Subcutaneous abdominal adipose tissue (tissue), 5 donors: ENCODE measurements at regions not wholly inside any gene's neighbourhood (a gene's known extent, or its start where the extent isn't known, plus 50 kb on each side); places are given as distances from the start of the nearest gene placed in this dataset.

ENCODE experiments used
- H3K27ac ChIP-seq: one replicate; pipeline ENCODE4 v1.7.0; 2013; ENCODE audit warnings: low read depth, mild to moderate bottlenecking, inconsistent platforms, low read length, moderate library complexity
- H3K27me3 ChIP-seq, 5 donors: one replicate each; pipeline ENCODE4 v1.7.0; 2013; ENCODE audit warnings: low read length in 5 of 5, inconsistent platforms in 1 of 5; ENCODE audit not compliant: control insufficient read depth in 5 of 5, insufficient read depth in 4 of 5
- H3K36me3 ChIP-seq, 5 donors: one replicate each; pipeline ENCODE4 v1.7.0; 2013; ENCODE audit warnings: low read length in 5 of 5; ENCODE audit not compliant: control insufficient read depth in 5 of 5, insufficient read depth in 5 of 5
- H3K4me1 ChIP-seq, 5 donors: one replicate each; pipeline ENCODE4 v1.7.0; 2013; ENCODE audit warnings: low read length in 5 of 5, mild to moderate bottlenecking in 3 of 5, moderate library complexity in 1 of 5; ENCODE audit not compliant: control insufficient read depth in 5 of 5, insufficient read depth in 5 of 5
- H3K4me3 ChIP-seq, 5 donors: one replicate each; pipeline ENCODE4 v1.7.0; 2013; ENCODE audit warnings: low read length in 5 of 5, low read depth in 1 of 5
- H3K9ac ChIP-seq, 5 donors: one replicate each; pipeline ENCODE4 v1.7.0; 2013; ENCODE audit warnings: low read length in 5 of 5, mild to moderate bottlenecking in 4 of 5, moderate library complexity in 3 of 5
- H3K9me3 ChIP-seq, 5 donors: one replicate each; pipeline ENCODE4 v1.7.0; 2013; ENCODE audit warnings: low read length in 5 of 5; ENCODE audit not compliant: control insufficient read depth in 5 of 5
- donor health status: healthy.
- donor health status: healthy.
- donor health status: healthy.
- donor health status: healthy.
- donor health status: healthy.

DNA sequence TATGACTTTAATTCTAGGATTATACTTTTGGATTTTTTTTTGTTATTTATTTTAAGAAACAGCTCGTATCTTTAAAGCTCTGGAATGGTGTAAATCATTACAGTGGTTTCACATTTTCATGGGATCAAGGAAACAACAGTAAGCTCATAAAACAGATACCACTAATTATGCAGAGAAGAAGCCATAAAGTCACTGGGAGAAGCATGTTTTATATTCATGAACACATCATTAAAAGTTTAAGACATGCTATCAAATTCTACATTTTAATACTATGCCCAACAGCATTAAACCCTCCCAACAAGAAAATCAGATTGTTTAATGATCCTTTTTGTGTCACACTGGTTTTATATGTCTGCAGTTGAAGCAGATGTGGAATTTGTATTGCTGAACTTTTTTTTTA is 149.9 kb downstream of the FBXO8 start:
- H3K27ac ChIP-seq = no peak overlapping the region
- H3K4me3 ChIP-seq = no peak overlapping the region
- H3K9ac ChIP-seq = no peak overlapping the region
- H3K36me3 ChIP-seq = no peaks in the 10 kb centered on the region
- no peaks in the 10 kb centered on the region for H3K27me3 ChIP-seq
- H3K9me3 ChIP-seq = no peaks in the 10 kb centered on the region
- H3K4me1 ChIP-seq = peaks cover 0 to 6% (median 0%) of the 10 kb centered on the region in 5 donors

GRCh38 chr4:174131901-174132300 is 151.6 kb downstream of the FBXO8 start:
- H3K4me3 ChIP-seq = no peak overlapping the region
- H3K9me3 ChIP-seq = no peaks in the 10 kb centered on the region
- H3K36me3 ChIP-seq = no peaks in the 10 kb centered on the region
- no peaks in the 10 kb centered on the region for H3K27me3 ChIP-seq
- H3K9ac ChIP-seq = no peak overlapping the region
- H3K4me1 ChIP-seq = peaks cover 0 to 6% (median 0%) of the 10 kb centered on the region in 5 donors
- H3K27ac ChIP-seq = no peak overlapping the region

DNA sequence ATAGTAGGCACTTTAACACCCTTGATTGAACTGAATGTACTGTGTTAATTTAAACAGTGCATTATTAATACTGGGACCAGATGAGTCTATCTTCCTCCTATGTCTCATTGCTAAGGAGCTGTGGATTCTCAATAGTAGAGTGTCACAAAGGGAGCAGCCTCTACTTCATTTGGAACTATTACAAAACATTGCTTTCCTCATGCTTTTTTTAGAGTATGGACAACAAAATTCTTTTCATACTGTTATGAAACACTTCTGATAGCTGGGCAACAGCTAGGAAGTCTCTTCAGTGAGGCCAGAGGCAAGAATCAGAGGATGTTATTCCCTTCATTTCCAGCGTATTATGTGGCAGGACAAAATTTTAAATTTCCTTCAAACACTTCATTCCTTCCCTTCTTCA is 160.8 kb downstream of the FBXO8 start:
- H3K27ac ChIP-seq = no peak overlapping the region
- H3K9ac ChIP-seq = no peak overlapping the region
- H3K27me3 ChIP-seq = no peaks in the 10 kb centered on the region
- H3K4me3 ChIP-seq = no peak overlapping the region
- H3K9me3 ChIP-seq = no peaks in the 10 kb centered on the region
- H3K4me1 ChIP-seq = peaks cover 0 to 17% (median 4%) of the 10 kb centered on the region in 5 donors
- no peaks in the 10 kb centered on the region for H3K36me3 ChIP-seq

DNA sequence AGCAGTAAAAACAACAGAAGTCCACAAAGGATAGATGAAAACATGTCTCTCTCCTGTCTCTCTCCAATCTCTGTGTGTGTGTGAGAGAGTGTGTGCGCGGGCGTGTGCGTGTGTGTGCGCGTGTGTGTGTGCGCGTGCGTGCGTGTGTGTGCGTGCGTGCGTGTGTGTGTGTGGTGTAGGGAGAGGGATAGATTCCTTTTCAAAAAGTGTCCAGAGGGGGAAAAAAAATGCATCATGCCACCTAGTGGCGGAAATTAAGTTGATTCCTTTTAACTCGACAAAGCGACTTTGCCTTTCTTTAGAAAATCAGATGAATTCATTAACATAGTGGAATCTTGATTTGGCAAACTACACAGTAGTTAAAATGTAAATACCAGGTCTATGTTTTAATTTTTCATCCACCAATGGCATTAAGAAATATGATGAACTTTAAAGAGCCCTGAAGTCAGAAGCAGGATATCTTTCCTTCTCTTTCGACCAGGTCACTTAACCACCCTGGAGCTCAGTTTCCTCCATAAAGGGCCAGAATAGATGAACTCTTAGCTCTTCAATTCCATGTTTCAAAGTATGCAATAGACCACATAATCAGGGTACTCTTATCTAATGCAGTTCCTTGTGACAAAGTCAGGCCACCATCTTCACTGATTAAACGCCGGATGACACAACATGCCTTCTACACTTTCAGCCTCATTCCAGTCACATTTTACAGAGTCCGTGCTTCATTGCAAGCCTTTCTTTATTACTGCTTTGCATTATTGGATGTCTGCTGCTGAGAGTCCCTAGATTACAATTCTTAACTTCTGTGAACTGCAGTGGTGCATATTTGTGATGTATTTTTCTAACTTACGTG is 162.8 kb downstream of the FBXO8 start:
- H3K4me3 ChIP-seq = peak overlapping the region; percentile 1 to 60 (median 51)
- peaks cover 0 to 17% (median 4%) of the 10 kb centered on the region in 5 donors for H3K4me1 ChIP-seq
- peak overlapping the region in 1 of 5 donors; percentile 38 for H3K9ac ChIP-seq
- no peaks in the 10 kb centered on the region for H3K27me3 ChIP-seq
- H3K27ac ChIP-seq = no peak overlapping the region
- H3K9me3 ChIP-seq = no peaks in the 10 kb centered on the region
- no peaks in the 10 kb centered on the region for H3K36me3 ChIP-seq

DNA sequence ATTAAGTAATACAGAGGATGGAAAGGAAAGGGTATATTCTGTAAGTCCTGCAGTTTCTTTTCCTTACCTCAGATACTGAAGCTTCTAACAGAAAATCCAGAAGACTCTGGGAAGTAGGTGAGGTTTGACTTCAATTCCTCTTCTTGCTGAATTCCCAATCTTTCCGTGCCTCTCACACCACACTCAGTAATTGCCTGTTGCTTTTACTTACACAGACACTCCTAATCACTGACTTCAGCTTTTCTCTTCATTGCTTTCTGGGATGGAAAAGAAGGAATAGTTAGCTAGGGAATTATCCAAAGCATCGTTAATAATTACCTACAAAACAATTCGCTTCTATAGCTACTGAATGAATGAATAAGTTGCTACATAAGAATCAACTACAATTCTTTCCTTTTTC is 163.6 kb downstream of the FBXO8 start:
- Histone ChIP-seq H3K27ac (no peak overlapping the region), H3K4me1 (peaks cover 0 to 17% (median 4%) of the 10 kb centered on the region in 5 donors), H3K27me3 (no peaks in the 10 kb centered on the region), H3K4me3 (peak overlapping the region; percentile 1 to 60 (median 51)), H3K9me3 (no peaks in the 10 kb centered on the region), H3K36me3 (no peaks in the 10 kb centered on the region), H3K9ac (peak overlapping the region in 1 of 5 donors; percentile 38)

DNA sequence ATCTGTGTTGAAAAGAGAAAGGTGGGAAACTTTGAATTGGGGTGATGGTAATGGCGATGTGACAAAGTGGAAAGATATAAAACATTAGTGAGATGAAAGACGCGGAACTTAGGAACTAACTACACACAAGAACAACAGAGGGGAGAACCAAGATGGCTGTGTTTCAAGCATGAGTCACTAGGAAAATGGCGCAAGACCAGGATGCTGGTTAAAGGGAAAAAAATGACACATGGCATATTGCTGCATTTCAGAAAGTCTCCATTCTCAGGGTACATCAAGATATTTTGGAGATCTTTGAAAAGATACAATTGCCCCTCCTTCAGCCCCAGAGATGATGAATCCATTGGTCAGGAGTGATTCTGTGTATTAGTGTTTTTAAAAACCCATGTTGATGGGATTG is 164.4 kb downstream of the FBXO8 start:
- H3K27ac ChIP-seq = no peak overlapping the region
- peaks cover 0 to 3% (median 0%) of the 10 kb centered on the region in 5 donors for H3K27me3 ChIP-seq
- H3K9ac ChIP-seq = no peak overlapping the region
- H3K36me3 ChIP-seq = no peaks in the 10 kb centered on the region
- H3K4me3 ChIP-seq = no peak overlapping the region
- H3K4me1 ChIP-seq = peaks cover 0 to 17% (median 4%) of the 10 kb centered on the region in 5 donors
- H3K9me3 ChIP-seq = no peaks in the 10 kb centered on the region

DNA sequence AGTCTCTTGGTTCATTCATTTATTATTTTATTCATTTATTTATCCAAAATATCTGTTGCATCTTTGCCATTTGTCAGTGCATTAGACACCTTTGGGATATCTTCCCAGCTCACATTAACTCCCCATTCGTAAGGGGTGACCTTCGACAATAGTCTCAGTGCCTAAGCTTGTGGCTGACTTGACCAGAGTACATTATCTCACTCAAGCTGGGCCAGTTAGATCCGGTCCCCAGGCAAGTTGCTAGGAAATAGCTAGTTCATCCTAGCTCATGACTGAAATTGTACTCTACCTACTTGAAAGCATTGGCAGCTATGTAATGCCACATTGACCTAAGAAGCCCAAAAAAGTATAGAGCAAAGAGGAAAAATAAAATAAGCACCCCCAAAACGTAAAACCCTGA is 165.3 kb downstream of the FBXO8 start:
- Histone ChIP-seq H3K4me3 (no peak overlapping the region), H3K27ac (no peak overlapping the region), H3K9me3 (no peaks in the 10 kb centered on the region), H3K36me3 (no peaks in the 10 kb centered on the region), H3K27me3 (peaks cover 0 to 3% (median 0%) of the 10 kb centered on the region in 5 donors), H3K4me1 (peaks cover 0 to 17% (median 4%) of the 10 kb centered on the region in 5 donors), H3K9ac (no peak overlapping the region)

- H3K27me3 ChIP-seq = peaks cover 0 to 3% (median 0%) of the 10 kb centered on the region in 5 donors
- no peaks in the 10 kb centered on the region for H3K36me3 ChIP-seq
- no peaks in the 10 kb centered on the region for H3K9me3 ChIP-seq
- no peak overlapping the region for H3K27ac ChIP-seq
- H3K9ac ChIP-seq = no peak overlapping the region
- H3K4me3 ChIP-seq = no peak overlapping the region
- peaks cover 0 to 12% (median 4%) of the 10 kb centered on the region in 5 donors for H3K4me1 ChIP-seq
Measured at GRCh38 chr4:174117445-174117844, 166.0 kb downstream of the FBXO8 start.

DNA sequence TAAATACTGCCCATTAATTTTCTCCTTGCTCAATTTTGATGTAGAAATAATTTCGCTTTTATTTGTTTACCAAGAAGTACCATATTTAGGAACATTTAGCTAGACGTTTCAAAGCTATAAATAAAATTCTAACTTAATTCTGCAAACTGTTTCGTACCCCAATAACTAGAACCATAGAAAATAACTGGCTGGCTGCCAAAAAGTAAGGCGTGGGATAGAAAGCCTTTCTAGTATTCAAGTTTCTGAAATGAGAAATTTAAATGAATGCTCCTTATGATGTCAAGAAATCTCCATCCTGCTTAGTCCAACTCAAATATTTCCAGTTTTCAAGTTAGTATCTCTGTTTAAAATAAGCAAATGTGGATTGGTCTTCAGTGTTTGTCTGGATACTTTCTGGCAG is 167.4 kb downstream of the FBXO8 start:
- Histone ChIP-seq H3K36me3 (no peaks in the 10 kb centered on the region), H3K4me1 (peaks cover 0 to 8% (median 4%) of the 10 kb centered on the region in 5 donors), H3K9me3 (no peaks in the 10 kb centered on the region), H3K9ac (no peak overlapping the region), H3K27ac (no peak overlapping the region), H3K27me3 (peaks cover 0 to 3% (median 0%) of the 10 kb centered on the region in 5 donors), H3K4me3 (no peak overlapping the region)

DNA sequence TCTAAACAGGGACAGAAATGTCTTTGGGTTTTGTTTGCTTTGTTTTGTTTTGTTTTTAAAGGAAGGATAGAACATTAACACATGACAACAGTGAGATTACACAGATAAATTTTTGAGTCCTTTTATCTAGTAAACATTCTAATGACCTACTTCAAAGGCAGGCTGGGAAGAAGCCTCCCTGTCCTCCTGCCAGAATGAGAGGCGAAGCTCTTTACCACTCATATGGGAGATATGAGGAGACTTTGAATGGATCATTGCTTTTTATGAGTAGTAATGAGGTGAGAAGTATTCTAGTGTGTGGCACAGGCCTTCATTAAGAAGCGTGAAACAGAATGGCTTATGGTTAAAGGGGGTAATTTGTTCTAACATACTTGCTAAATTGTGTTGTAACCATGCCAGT is 172.0 kb downstream of the FBXO8 start:
- H3K27ac ChIP-seq = no peak overlapping the region

More for the DNA sequence above, 172.0 kb downstream of the FBXO8 start:
- H3K9ac ChIP-seq = no peak overlapping the region
- H3K36me3 ChIP-seq = no peaks in the 10 kb centered on the region
- no peak overlapping the region for H3K4me3 ChIP-seq
- peaks cover 0 to 3% (median 0%) of the 10 kb centered on the region in 5 donors for H3K27me3 ChIP-seq
- no peaks in the 10 kb centered on the region for H3K4me1 ChIP-seq
- no peaks in the 10 kb centered on the region for H3K9me3 ChIP-seq
